Duodenal mucosa (tissue), 2 donors: ENCODE measurements at regions not wholly inside any gene's neighbourhood (a gene's known extent, or its start where the extent isn't known, plus 50 kb on each side); places are given as distances from the start of the nearest gene placed in this dataset.

Experiments used
- H3K27ac ChIP-seq: one replicate; pipeline ENCODE4 v1.7.0; 2013; ENCODE audit warnings: low read depth, low read length
- H3K27me3 ChIP-seq, 2 donors: one replicate each; pipeline ENCODE4 v1.7.0; 2013; ENCODE audit warnings: low read length in 2 of 2, control low read depth in 1 of 2; ENCODE audit not compliant: insufficient read depth in 2 of 2, control insufficient read depth in 1 of 2
- H3K36me3 ChIP-seq, 2 donors: one replicate each; pipeline ENCODE4 v1.7.0; 2013; ENCODE audit warnings: low read length in 2 of 2, control low read depth in 1 of 2; ENCODE audit not compliant: insufficient read depth in 2 of 2, control insufficient read depth in 1 of 2
- H3K4me1 ChIP-seq, 2 donors: one replicate each; pipeline ENCODE4 v1.7.0; 2013; ENCODE audit warnings: low read length in 2 of 2, control low read depth in 1 of 2; ENCODE audit not compliant: insufficient read depth in 2 of 2, control insufficient read depth in 1 of 2
- H3K4me3 ChIP-seq, 2 donors: one replicate each; pipeline ENCODE4 v1.7.0; 2013; ENCODE audit warnings: low read length in 2 of 2, low read depth in 1 of 2
- H3K9ac ChIP-seq, 2 donors: one replicate each; pipeline ENCODE4 v1.7.0; 2013; ENCODE audit warnings: low read length in 2 of 2, low read depth in 1 of 2
- H3K9me3 ChIP-seq, 2 donors: one replicate each; pipeline ENCODE4 v1.7.0; 2013; ENCODE audit warnings: low read length in 2 of 2, control low read depth in 1 of 2; ENCODE audit not compliant: control insufficient read depth in 1 of 2

GRCh38 chr2:239673641-239674040, 272.8 kb upstream of the HDAC4 start:
- H3K27me3 ChIP-seq, result no peaks in the 10 kb centered on the region

GRCh38 chr2:239671916-239672849, 271.4 kb upstream of the HDAC4 start:
- Histone ChIP-seq H3K27me3 (no peaks in the 10 kb centered on the region), H3K9me3 (no peaks in the 10 kb centered on the region), H3K36me3 (no peaks in the 10 kb centered on the region), H3K4me1 (no peaks in the 10 kb centered on the region), H3K27ac (no peak overlapping the region), H3K4me3 (no peak overlapping the region), H3K9ac (no peak overlapping the region)

More at GRCh38 chr2:239673641-239674040, 272.8 kb upstream of the HDAC4 start:
- Histone ChIP-seq H3K4me3 (no peak overlapping the region), H3K36me3 (no peaks in the 10 kb centered on the region), H3K9me3 (no peaks in the 10 kb centered on the region), H3K9ac (no peak overlapping the region), H3K27ac (no peak overlapping the region), H3K4me1 (no peaks in the 10 kb centered on the region)

- Histone ChIP-seq H3K36me3 (no peaks in the 10 kb centered on the region), H3K4me3 (no peak overlapping the region), H3K27ac (no peak overlapping the region), H3K4me1 (no peaks in the 10 kb centered on the region), H3K9me3 (no peaks in the 10 kb centered on the region), H3K27me3 (no peaks in the 10 kb centered on the region), H3K9ac (no peak overlapping the region)
Observed at GRCh38 chr2:239671471-239671870, 270.7 kb upstream of the HDAC4 start.

- H3K27ac ChIP-seq, result no peak overlapping the region
- no peaks in the 10 kb centered on the region for H3K36me3 ChIP-seq
- H3K4me1 ChIP-seq, result no peaks in the 10 kb centered on the region
- H3K27me3 ChIP-seq, result no peaks in the 10 kb centered on the region
- no peak overlapping the region for H3K4me3 ChIP-seq
- H3K9ac ChIP-seq, result no peak overlapping the region
- no peaks in the 10 kb centered on the region for H3K9me3 ChIP-seq
Observed at GRCh38 chr2:239670463-239671120, 269.8 kb upstream of the HDAC4 start.

GRCh38 chr2:239669899-239670460, 269.2 kb upstream of the HDAC4 start:
- no peaks in the 10 kb centered on the region for H3K36me3 ChIP-seq
- no peaks in the 10 kb centered on the region for H3K27me3 ChIP-seq
- H3K27ac ChIP-seq, result no peak overlapping the region
- H3K4me3 ChIP-seq, result no peak overlapping the region
- no peak overlapping the region for H3K9ac ChIP-seq
- H3K4me1 ChIP-seq, result no peaks in the 10 kb centered on the region
- H3K9me3 ChIP-seq, result no peaks in the 10 kb centered on the region

- Histone ChIP-seq H3K27me3 (no peaks in the 10 kb centered on the region), H3K4me3 (no peak overlapping the region), H3K9ac (no peak overlapping the region), H3K27ac (no peak overlapping the region), H3K4me1 (no peaks in the 10 kb centered on the region), H3K36me3 (no peaks in the 10 kb centered on the region), H3K9me3 (no peaks in the 10 kb centered on the region)
Observed at GRCh38 chr2:239669181-239669898, 268.5 kb upstream of the HDAC4 start.

GRCh38 chr2:239668651-239669050, 267.8 kb upstream of the HDAC4 start:
- no peak overlapping the region for H3K9ac ChIP-seq

GRCh38 chr2:239668042-239668441, 267.2 kb upstream of the HDAC4 start:
- Histone ChIP-seq H3K4me3 (no peak overlapping the region), H3K4me1 (no peaks in the 10 kb centered on the region), H3K9me3 (no peaks in the 10 kb centered on the region), H3K27me3 (no peaks in the 10 kb centered on the region), H3K27ac (no peak overlapping the region), H3K9ac (no peak overlapping the region), H3K36me3 (no peaks in the 10 kb centered on the region)

More at GRCh38 chr2:239668651-239669050, 267.8 kb upstream of the HDAC4 start:
- H3K4me1 ChIP-seq, result no peaks in the 10 kb centered on the region
- no peaks in the 10 kb centered on the region for H3K36me3 ChIP-seq
- no peaks in the 10 kb centered on the region for H3K9me3 ChIP-seq
- H3K4me3 ChIP-seq, result no peak overlapping the region
- no peak overlapping the region for H3K27ac ChIP-seq
- no peaks in the 10 kb centered on the region for H3K27me3 ChIP-seq

- Histone ChIP-seq H3K9ac (no peak overlapping the region), H3K4me1 (no peaks in the 10 kb centered on the region), H3K27ac (no peak overlapping the region)
Observed at GRCh38 chr2:239667431-239667985, 266.7 kb upstream of the HDAC4 start.

More at GRCh38 chr2:239667431-239667985, 266.7 kb upstream of the HDAC4 start:
- Histone ChIP-seq H3K4me3 (no peak overlapping the region), H3K27me3 (no peaks in the 10 kb centered on the region), H3K9me3 (no peaks in the 10 kb centered on the region), H3K36me3 (no peaks in the 10 kb centered on the region)
